GM21367 (cell line): ENCODE measurements at regions not wholly inside any gene's neighbourhood (a gene's known extent, or its start where the extent isn't known, plus 50 kb on each side); places are given as distances from the start of the nearest gene placed in this dataset.
"Not testable (repeated sequence)": the region's sequence is repeated elsewhere in the genome, so short reads cannot be mapped to it uniquely, and the experiment has no call there.

ENCODE experiments used
- ATAC-seq: cut with Tn5 transposase; IDR thresholded peaks from one replicate; pipeline ENCODE4 v1.9.1; 2021; ENCODE audit not compliant: unreplicated experiment

DNA sequence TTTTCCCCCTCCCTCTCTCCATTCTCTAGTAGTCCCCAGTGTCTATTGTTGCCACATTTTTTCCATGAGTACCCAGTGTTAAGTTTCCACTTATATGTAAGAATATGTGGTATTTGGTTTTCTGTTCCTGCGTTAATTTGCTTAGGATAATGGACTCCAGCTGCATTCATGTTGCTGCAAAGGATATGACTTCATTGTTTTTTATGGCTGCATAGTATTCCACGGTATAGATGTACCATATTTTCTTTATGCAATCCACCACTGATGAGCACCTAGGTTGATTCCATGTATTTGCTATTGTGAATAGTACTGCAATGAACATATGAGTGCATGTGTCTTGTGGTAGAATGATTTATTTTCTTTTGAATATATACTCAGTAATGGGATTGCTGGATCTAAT lies 77.4 kb upstream of the MEGF10 start:
- no peak for ATAC-seq

GRCh38 chr5:127216143-127216542 lies 74.5 kb upstream of the MEGF10 start:
- no peak for ATAC-seq

GRCh38 chr5:127216898-127217675 lies 73.5 kb upstream of the MEGF10 start:
- no peak for ATAC-seq

DNA sequence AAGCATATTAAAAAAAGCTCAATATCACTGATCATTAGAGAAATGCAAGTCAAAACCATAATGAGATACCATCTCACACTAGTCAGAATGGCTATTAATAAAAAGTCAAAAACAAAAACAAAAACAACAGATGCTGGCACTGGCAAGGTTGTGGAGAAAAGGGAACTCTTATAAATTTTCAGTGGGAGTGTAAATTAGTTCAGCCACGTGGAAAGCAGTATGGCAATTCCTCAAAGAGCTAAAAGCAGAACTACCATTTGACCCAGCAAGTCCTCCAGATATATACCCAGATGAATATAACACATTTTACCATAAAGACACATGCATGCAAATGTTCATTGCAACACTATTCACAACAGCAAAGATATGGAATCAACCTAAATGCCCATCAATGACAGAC lies 68.7 kb upstream of the MEGF10 start:
- ATAC-seq, result not testable (repeated sequence)

- ATAC-seq, result peak; percentile 72
Measured at GRCh38 chr5:127222571-127223156, 67.9 kb upstream of the MEGF10 start.

DNA sequence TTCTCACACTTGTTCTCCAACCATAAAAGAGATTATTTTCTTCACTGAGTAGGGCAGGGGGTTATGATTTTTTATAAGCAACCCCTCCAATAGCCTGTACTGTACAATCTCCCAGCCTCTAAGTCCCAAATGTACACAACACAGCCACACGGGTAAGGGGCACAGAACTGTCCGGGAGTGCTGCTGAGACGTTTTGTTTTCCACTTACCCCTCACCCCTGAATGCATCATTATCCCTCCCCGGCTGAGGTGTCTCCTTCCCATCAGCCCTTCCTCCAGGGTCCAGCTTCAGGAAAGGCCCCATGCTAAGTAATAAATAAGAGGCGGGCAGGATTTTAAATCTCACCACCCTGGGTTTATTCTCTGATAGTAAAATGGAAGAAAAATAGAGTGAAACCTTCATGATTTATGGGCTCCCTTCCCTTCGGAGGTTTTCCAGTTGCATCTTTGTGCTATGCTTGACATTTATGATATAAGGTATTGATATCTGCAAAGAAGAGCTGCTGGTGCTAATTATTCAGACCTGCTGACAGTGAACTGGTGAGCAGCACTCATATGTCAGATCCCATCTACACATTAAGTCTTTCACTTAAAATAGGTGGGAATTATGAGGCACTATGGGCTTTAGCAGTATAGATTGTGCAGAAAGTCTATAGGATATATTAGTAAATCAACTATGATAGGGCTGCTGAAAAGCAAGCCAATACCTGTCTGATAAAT lies 67.2 kb upstream of the MEGF10 start:
- ATAC-seq, result peak; percentile 20

- no peak for ATAC-seq
Measured at GRCh38 chr5:127227881-127228280, 62.7 kb upstream of the MEGF10 start.

DNA sequence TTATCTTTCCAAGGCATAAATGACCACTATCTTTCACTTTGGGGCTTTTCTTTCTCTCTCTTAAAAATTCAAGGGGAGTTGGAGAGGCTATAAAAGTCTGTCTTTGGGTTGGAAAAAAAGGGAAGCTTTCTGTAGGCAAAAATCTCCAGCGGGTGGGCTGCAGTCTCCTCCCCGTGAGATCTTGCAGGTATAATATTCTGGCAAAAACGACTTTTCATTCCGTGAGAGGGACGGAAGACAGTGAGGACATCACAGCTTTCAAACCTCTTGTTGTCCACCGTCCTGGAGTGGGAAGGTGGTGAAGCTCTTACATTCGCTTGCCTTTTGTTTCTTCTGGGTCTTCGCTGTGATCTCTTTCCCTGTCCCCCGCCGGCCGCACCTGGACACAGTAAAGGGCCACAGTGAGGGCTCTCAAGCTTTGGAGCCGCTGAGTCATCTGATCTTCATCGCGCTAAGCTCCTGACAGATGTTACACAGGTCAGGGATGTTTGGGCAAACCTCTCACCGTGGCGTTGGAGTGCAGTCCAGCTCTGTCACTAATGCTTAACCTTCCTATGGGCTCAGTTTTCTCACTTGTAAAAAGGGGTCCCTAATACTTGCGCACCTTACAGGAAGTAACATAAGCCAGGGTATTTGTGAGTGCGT lies 61.9 kb upstream of the MEGF10 start:
- ATAC-seq, result no peak

- ATAC-seq, result peak; percentile 82
Measured at GRCh38 chr5:127229185-127229889, 61.3 kb upstream of the MEGF10 start.

DNA sequence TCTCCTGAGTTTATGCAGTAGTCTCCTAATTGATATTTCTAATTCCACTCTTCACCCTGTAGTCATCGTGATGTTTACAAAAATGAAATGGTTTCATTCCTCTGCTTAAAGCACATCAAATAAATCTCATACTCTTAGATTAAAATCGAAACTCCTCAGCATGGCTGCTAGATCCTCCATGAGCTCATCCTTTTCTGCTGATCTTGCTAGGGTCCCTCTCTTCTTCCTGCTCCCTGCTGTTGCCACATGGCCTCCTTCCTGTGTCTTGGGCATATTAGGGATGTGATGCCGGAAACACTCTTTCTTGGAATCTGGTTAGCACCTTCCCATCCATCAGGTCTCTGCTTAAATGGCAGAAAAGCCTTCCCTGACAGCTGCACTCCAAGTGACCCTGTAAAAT lies 59.5 kb upstream of the MEGF10 start:
- ATAC-seq, result no peak

DNA sequence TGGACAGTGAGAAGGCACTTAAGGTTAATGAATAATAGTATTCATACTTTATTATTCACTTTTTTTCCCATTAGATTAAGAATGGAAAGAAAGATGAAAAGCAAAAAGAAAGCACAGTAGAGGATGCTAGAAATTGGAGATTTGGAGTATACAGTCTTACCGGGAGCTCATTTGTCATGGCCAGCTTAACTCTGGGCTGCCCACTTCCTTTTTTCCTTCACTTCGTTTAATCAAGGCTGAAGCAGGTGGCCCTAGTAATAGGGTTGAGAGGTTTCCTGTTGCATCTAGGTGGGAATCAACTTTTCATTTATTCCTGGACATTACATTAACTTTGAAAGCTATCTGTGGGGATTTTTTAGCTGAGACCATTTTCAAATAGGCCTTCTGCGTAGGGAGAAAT lies 57.0 kb upstream of the MEGF10 start:
- ATAC-seq, result no peak

DNA sequence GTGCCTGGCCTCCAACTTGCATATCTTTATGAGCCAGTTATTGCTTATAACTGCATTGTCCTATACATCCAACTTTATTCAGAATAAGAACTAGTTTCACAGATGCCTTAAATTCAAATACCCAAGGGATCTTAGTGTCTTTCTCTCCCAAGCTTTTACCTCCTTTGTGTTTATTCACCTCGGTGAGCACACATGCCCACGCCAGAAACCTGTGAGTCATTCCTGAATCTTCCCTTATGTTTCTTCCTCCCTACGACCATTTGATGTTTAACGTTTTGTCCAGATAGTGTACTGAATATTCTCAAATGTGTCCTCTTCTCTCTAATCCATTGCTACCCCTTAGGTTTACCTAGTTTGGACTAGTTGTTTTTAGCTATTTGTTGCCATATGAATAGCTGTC lies 55.5 kb upstream of the MEGF10 start:
- ATAC-seq, result no peak

DNA sequence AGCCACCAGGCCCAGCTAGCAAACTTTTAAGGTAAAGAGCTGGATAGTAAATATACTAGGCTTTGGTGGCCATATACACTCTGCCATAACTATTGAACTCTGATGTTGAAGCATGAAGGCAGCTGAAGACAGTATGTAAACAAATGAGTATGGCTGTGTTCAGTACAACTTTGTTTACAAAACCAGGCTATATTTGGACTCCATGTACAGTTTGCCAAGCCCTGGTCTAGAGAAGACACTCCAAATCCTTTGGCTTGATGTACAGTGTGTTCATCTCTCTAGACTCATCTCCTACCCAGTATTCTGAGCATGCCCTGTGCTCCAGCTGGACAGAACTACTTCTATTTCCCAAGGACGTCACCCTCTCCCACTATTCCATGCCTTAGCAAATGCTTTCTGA lies 54.3 kb upstream of the MEGF10 start:
- ATAC-seq, result no peak
